Occipital lobe (tissue), 1 donor: ENCODE measurements at regions not wholly inside any gene's neighbourhood (a gene's known extent, or its start where the extent isn't known, plus 50 kb on each side); places are given as distances from the start of the nearest gene placed in this dataset.
"Not testable (repeated sequence)": the region's sequence is repeated elsewhere in the genome, so short reads cannot be mapped to it uniquely, and the experiment has no call there.

Source experiments
- DNase-seq: peaks from one replicate; lab custom pipeline; 2025; lab: John Stamatoyannopoulos, UW

- DNase-seq, result no peak
These were observed 392.4 kb downstream of the BMP2 start for GRCh38 chr20:7159903-7160302.

- no peak for DNase-seq
These were observed 394.2 kb downstream of the BMP2 start for GRCh38 chr20:7161690-7162089.

- DNase-seq, result no peak
These were observed 404.4 kb downstream of the BMP2 start for GRCh38 chr20:7171911-7172310.

DNA sequence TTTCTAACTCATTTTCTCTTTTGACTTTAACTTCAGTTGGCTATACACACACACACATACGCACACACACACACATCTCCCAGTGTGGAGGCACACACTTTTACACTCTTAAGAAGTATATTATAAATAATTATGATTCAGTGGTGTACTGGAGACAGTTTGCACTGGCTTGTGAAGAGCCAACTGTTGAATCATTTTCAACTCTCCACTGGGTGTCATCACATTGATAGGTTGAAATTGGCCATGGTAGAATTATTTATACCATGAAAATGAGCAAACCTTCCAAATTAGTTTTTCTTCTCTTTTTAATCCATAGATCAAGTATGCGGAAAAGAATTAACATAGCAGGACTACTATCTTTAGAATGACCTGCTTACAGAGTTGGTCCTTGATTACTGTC lies 407.1 kb downstream of the BMP2 start:
- no peak for DNase-seq

DNA sequence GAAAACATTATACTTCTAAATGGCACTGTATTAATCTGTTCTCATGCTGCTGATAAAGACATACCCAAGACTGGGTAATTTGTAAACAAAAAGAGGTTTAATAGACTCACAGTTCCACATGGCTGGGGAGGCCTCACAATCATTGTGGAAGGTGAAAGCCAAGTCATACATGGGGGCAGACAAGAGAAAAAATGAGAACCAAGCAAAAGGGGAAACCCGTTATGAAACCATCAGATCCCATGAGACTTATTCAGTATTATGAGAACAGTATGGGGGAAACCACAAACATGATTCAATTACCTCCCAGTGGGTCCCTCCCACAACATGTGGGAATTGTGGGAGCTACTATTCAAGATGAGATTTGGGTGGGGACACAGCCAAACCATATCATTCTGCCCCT lies 408.3 kb downstream of the BMP2 start:
- DNase-seq, result not testable (repeated sequence)

GRCh38 chr20:7178004-7178403 lies 410.5 kb downstream of the BMP2 start:
- DNase-seq, result no peak

DNA sequence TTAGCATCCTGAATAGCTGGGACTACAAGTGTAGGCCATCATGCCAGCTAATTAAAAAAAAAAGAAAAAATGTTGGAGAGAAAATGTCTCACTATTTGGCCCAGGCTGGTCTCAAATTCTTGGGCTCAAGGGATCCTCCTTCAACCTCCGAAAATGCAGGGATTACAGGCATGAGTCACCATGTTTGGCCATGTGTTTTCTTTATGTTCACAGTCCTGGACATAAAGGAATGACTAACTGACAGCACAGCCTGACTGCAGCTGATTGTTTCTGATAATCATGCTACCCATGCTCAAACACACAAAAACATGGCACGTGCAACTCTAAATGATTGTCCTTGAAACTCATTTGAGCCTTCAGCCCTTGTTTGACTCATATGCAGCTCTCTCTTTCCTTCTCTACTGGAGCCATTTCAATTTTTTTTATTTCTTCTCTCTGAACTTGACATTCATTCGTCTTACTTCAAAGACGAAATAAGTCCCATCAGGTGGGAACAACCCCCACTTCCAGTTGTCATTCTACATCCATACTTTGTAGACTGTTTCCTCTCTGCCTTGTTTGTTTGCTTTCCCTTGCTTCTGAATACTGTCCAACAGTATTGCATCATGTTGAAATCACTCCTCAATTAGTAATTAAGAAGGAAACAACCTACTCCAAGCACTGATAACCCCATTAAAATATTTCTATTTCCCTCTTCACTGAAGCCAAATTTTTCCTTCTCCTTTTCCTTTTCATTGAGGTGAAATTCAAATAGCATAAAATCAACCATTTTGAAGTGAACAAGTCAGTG lies 413.0 kb downstream of the BMP2 start:
- no peak for DNase-seq

DNA sequence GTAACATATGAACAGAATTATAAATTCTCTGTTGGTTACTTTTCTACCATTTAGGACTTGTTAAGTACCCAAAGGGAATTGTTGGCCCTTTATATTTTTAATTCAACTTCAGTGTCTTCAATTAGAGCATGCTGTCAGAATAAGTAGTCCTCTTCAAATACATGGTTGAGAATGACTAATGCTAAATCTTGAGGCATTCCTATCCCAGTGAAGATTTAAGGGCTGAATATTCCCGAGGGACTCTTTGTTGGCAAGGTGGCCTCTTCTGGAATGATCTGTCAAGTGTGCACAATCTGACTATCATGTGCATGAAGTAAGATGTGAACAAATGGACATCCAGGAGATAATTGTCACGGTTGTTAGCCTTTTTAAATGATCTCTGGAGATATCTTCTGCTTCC lies 421.7 kb downstream of the BMP2 start:
- no peak for DNase-seq

DNA sequence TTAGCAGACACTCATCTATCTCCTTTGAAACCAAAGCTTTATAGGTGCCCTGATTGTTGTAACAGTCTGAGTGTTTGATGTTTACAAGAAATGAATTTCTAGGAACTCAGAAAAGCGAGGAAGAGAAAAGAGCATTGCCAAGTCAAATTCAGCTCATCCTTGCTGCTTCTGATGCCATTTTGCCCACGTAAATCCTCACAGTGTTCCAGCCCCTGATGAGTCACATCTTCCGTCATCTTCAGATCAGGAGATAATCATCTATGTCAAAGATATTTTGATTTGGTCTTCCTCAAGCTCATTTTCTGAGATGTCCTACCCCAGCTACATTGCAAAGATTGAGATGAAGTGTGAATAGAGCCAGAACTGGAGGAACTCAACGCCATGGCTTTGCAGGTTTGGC lies 426.2 kb downstream of the BMP2 start:
- no peak for DNase-seq

DNA sequence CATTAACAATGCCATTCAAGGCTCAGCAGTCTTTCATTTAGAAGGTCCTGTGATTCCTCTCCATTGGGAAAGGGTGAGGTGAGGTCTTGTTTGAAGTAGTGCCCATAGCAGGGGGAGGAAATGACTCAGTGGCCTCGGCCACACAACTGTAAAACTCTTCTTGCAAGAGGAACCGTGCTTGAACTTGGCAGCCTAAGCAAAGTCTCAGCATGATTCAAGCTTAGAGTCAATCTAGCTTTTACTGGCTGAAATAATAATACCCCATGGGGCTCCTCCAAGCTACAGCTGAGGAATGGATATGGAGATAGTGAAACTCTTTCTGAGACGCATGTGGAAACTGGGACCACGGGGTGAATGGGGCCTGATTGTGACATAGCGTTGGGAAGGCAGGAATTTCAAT lies 428.2 kb downstream of the BMP2 start:
- no peak for DNase-seq

- DNase-seq, result no peak
These were observed 429.0 kb downstream of the BMP2 start for GRCh38 chr20:7196481-7196880.

GRCh38 chr20:7199861-7200260 lies 432.4 kb downstream of the BMP2 start:
- DNase-seq, result no peak

GRCh38 chr20:7207186-7207798 lies 439.8 kb downstream of the BMP2 start:
- DNase-seq, result no peak

GRCh38 chr20:7210910-7211309 lies 443.4 kb downstream of the BMP2 start:
- DNase-seq, result no peak

- DNase-seq, result no peak
These were observed 446.7 kb downstream of the BMP2 start for GRCh38 chr20:7214081-7214740.

- DNase-seq, result no peak
These were observed 450.1 kb downstream of the BMP2 start for GRCh38 chr20:7217606-7218005.

- DNase-seq, result no peak
These were observed 453.3 kb downstream of the BMP2 start for GRCh38 chr20:7220755-7221154.

GRCh38 chr20:7226156-7226555 lies 458.7 kb downstream of the BMP2 start:
- no peak for DNase-seq

DNA sequence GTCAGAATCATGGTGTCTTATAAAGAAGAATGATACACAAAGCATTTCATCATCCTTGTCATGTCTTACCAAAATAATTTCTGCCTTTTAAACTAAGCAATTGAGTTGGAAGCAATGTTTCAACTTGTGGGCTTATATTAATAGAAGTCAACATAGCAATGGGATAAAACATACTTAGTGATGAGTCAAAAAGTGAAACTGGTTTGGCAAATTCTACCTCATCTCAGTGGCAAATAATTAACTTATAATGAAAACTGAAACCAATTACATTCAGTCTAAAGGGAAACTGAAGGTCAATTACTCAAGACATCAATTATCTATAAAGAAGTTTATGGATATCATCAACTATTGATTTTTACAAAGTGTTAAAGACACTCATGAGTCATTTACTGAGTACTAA lies 463.8 kb downstream of the BMP2 start:
- DNase-seq, result no peak

- DNase-seq, result no peak
These were observed 465.3 kb downstream of the BMP2 start for GRCh38 chr20:7232796-7233195.

GRCh38 chr20:7237251-7237650 lies 469.8 kb downstream of the BMP2 start:
- no peak for DNase-seq

- DNase-seq, result no peak
These were observed 473.0 kb downstream of the BMP2 start for GRCh38 chr20:7240490-7240889.
